WTC11 (cell line): ENCODE measurements at regions not wholly inside any gene's neighbourhood (a gene's known extent, or its start where the extent isn't known, plus 50 kb on each side); places are given as distances from the start of the nearest gene placed in this dataset.
A peak's percentile ranks its signal among the peaks of the same experiment; 100 is the strongest.

Experiments used
- ATAC-seq: fragments of 200-7000 bp; cut with Tn5 transposase; 2 replicates; pipeline ENCODE4 v1.10.0; 2021; ENCODE audit warnings: mild to moderate bottlenecking, moderate library complexity
- CTCF ChIA-PET: fragments of 300-600 bp; sonication (Branson Sonifier 250); formaldehyde crosslinking; loops from one replicate; lab custom pipeline; 2021; ENCODE audit warnings: antibody characterized with exemption; lab: Charles Lee
- POLR2A ChIA-PET: fragments of 350-600 bp; sonication (Branson Sonifier 250); formaldehyde crosslinking; loops from one replicate; lab custom pipeline; 2021; ENCODE audit warnings: antibody characterized with exemption; lab: Charles Lee
- DNase-seq: peaks from one replicate; pipeline ENCODE4 v3.0.0; 2021; ENCODE audit warnings: low spot score
- H3K27ac Mint-ChIP-seq: 2 replicates; pipeline ENCODE4 v1.8.0; 2021; ENCODE audit warnings: mixed read lengths
- H3K27me3 Mint-ChIP-seq: 2 replicates; pipeline ENCODE4 v1.8.0; 2021; ENCODE audit warnings: low read depth, mild to moderate bottlenecking, moderate library complexity, mixed read lengths
- H3K36me3 Mint-ChIP-seq: 2 replicates; pipeline ENCODE4 v1.8.0; 2021; ENCODE audit warnings: mixed read lengths
- H3K4me1 Mint-ChIP-seq: 2 replicates; pipeline ENCODE4 v1.8.0; 2022; ENCODE audit warnings: mixed read lengths
- H3K4me3 Mint-ChIP-seq: 2 replicates; pipeline ENCODE4 v1.8.0; 2021; ENCODE audit warnings: mild to moderate bottlenecking, moderate library complexity, mixed read lengths
- H3K9me3 Mint-ChIP-seq: 2 replicates; pipeline ENCODE4 v1.8.0; 2021; ENCODE audit warnings: mixed read lengths
- CREM ChIP-seq: sonication (generic); formaldehyde crosslinking; IDR thresholded peaks from 2 replicates; pipeline ENCODE4 v1.8.1; 2022; ENCODE audit warnings: mild to moderate bottlenecking, missing genetic modification reagents, moderate library complexity
- GABPB1 ChIP-seq: sonication (generic); formaldehyde crosslinking; IDR thresholded peaks from 2 replicates; pipeline ENCODE4 v1.8.1; 2023; ENCODE audit warnings: mild to moderate bottlenecking, missing genetic modification reagents
- GRHL2 ChIP-seq: fragments of 250-450 bp; sonication (Bioruptor Pico); IDR thresholded peaks from 2 replicates; pipeline ENCODE4 v1.8.0; 2022; ENCODE audit warnings: mild to moderate bottlenecking, moderate library complexity; ENCODE audit not compliant: insufficient replicate concordance, severe bottlenecking
- GTF2I ChIP-seq: fragments of 250-450 bp; sonication (Bioruptor Pico); conservative IDR thresholded peaks from 2 replicates; pipeline ENCODE4 v1.4.0; 2021; ENCODE audit warnings: mild to moderate bottlenecking
- IRF2 ChIP-seq: sonication (generic); formaldehyde crosslinking; IDR thresholded peaks from 2 replicates; pipeline ENCODE4 v1.8.0; 2022; ENCODE audit warnings: low read depth, missing genetic modification reagents, borderline replicate concordance
- MYBL2 ChIP-seq: sonication (generic); formaldehyde crosslinking; IDR thresholded peaks from 2 replicates; pipeline ENCODE4 v1.8.1; 2023; ENCODE audit warnings: mild to moderate bottlenecking, moderate library complexity, missing genetic modification reagents
- NFE2L1 ChIP-seq: sonication (generic); formaldehyde crosslinking; IDR thresholded peaks from 2 replicates; pipeline ENCODE4 v1.8.1; 2023; ENCODE audit warnings: missing genetic modification reagents
- NFYB ChIP-seq: sonication (generic); formaldehyde crosslinking; conservative IDR thresholded peaks from 2 replicates; pipeline ENCODE4 v1.8.0; 2022; ENCODE audit warnings: low read depth, missing genetic modification reagents
- SOX15 ChIP-seq: fragments of 250-450 bp; sonication (Bioruptor Pico); IDR thresholded peaks from 2 replicates; pipeline ENCODE4 v1.9.0; 2021; ENCODE audit warnings: mild to moderate bottlenecking
- ZNF121 ChIP-seq: sonication (generic); formaldehyde crosslinking; IDR thresholded peaks from 2 replicates; pipeline ENCODE4 v1.8.0; 2023; ENCODE audit warnings: missing genetic modification reagents
- ZNF317 ChIP-seq: sonication (generic); formaldehyde crosslinking; IDR thresholded peaks from 2 replicates; pipeline ENCODE4 v1.8.1; 2023; ENCODE audit warnings: low read depth, mild to moderate bottlenecking, moderate library complexity, missing genetic modification reagents, borderline replicate concordance
- ZNF423 ChIP-seq: fragments of 250-450 bp; sonication (Bioruptor Pico); IDR thresholded peaks from 2 replicates; pipeline ENCODE4 v2.1.2; 2022; ENCODE audit warnings: mild to moderate bottlenecking, moderate library complexity
- TF ChIP-seq, protein P1 (sequence below): sonication (generic); formaldehyde crosslinking; IDR thresholded peaks from 2 replicates; pipeline ENCODE4 v1.8.0; 2023; ENCODE audit warnings: missing genetic modification reagents
- TF ChIP-seq, protein P2 (sequence below): sonication (generic); formaldehyde crosslinking; conservative IDR thresholded peaks from 2 replicates; pipeline ENCODE4 v1.8.1; 2022; ENCODE audit warnings: mild to moderate bottlenecking, missing genetic modification reagents
- TF ChIP-seq, protein P3 (sequence below): sonication (generic); formaldehyde crosslinking; IDR thresholded peaks from 2 replicates; pipeline ENCODE4 v1.8.1; 2023; ENCODE audit warnings: mild to moderate bottlenecking, moderate library complexity, missing genetic modification reagents
- TF ChIP-seq, protein P4 (sequence below): fragments of 250-450 bp; sonication (Bioruptor Pico); IDR thresholded peaks from 2 replicates; pipeline ENCODE4 v1.9.0; 2021; ENCODE audit warnings: mild to moderate bottlenecking

DNA sequence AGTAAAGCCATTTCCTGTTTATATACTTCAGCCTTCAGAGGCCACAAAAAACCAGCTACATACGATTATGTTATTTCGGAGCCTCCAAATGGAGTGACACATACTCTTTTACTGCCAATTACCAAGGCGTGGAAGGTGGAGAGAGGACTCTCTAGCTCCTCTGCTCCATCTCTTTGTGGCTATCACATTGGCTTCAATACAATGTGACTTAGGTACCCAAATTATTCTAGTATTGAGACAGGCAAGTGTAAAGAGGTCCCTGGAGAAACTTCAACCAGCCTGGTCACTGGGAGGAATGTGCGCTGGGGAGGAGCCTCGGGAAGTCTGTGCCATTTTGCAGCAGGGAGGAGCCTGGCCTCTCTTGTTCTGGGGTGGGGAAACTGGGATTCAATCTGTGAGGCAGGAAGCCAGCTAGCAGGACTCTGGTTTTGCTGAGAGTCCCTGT, 85.8 kb upstream of the TAS2R1 start:
- CTCF ChIA-PET, result no interaction called here
- Mint-ChIP-seq H3K4me1 (peaks cover 13% of the 10 kb centered on the region), H3K4me3 (no peak overlapping the region), H3K27ac (no peak overlapping the region), H3K36me3 (no peaks in the 10 kb centered on the region), H3K27me3 (no peaks in the 10 kb centered on the region), H3K9me3 (peaks cover 3% of the 10 kb centered on the region; the same call in 1 of the 2 replicates)
- POLR2A ChIA-PET, result no interaction called here
- DNase-seq, result no peak
- ATAC-seq, result peak; percentile 76
- TF ChIP-seq SOX15 (CRISPR knock-in tag), result no peak
- no peak for TF ChIP-seq ZNF423 (CRISPR knock-in tag)
- TF ChIP-seq, protein P1, sequence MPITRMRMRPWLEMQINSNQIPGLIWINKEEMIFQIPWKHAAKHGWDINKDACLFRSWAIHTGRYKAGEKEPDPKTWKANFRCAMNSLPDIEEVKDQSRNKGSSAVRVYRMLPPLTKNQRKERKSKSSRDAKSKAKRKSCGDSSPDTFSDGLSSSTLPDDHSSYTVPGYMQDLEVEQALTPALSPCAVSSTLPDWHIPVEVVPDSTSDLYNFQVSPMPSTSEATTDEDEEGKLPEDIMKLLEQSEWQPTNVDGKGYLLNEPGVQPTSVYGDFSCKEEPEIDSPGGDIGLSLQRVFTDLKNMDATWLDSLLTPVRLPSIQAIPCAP (CRISPR knock-in tag), result no peak
- TF ChIP-seq, protein P2, sequence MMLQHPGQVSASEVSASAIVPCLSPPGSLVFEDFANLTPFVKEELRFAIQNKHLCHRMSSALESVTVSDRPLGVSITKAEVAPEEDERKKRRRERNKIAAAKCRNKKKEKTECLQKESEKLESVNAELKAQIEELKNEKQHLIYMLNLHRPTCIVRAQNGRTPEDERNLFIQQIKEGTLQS (CRISPR knock-in tag), result no peak
- TF ChIP-seq ZNF317, result no peak
- TF ChIP-seq GTF2I (CRISPR knock-in tag), result no peak
- TF ChIP-seq, all 79 proteins: peak for 0

DNA sequence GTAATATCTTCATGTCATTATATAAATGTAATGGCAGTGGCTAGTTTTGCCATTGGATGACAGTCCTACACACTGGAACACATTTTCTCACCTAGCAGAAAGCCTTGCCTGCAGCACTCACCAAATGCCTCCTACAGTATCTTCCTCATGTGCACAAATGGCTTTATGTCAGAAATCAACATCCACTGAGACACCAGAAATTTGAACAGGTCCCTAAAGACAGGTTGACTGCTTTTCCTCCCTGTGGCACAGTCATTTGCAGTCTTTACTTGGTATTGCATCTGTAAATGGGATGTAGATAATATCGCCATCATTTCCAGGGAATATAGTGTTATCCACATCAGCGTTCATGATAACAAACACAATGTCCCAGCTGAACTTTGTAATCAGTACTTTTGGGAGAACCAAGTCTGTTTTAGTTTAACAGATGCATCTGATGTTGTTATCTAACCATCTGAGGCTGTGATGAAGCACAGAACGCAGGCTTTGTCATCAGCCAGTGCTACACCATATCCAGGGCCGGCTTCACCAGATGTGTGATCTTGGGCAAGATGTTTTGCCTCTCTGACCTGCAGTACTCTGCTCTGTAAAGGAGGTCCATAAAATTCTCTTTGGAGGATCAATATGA, 83.9 kb upstream of the TAS2R1 start:
- ChIA-PET CTCF (no interaction called here), POLR2A (no interaction called here)
- Mint-ChIP-seq H3K27ac (no peak overlapping the region), H3K9me3 (peaks cover 9% of the 10 kb centered on the region), H3K27me3 (no peaks in the 10 kb centered on the region), H3K4me1 (peaks cover 13% of the 10 kb centered on the region), H3K4me3 (no peak overlapping the region), H3K36me3 (no peaks in the 10 kb centered on the region)
- ATAC-seq, result no peak
- DNase-seq, result no peak
- TF ChIP-seq CREM (no peak), NFE2L1 (CRISPR knock-in tag) (no peak)

DNA sequence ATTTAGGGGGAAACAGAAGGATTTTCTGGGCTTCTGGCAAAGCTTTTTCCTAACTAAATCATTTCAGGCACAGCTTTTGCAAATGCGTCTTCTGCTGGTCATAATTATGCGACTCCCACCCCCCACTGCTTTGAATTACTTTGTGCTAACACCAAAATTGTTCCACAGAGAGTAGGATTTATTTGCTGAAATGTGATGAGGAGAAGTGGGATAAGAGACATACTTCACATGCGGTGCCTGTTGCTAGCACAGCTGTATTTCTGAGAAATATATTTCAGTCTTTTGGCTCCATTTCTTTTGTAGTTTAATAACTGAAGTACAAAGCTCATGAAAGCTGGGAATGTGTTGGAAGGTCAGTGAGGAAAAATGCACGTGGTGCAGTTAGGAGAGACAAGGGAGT, 83.2 kb upstream of the TAS2R1 start:
- DNase-seq, result no peak
- POLR2A ChIA-PET, result no interaction called here

DNA sequence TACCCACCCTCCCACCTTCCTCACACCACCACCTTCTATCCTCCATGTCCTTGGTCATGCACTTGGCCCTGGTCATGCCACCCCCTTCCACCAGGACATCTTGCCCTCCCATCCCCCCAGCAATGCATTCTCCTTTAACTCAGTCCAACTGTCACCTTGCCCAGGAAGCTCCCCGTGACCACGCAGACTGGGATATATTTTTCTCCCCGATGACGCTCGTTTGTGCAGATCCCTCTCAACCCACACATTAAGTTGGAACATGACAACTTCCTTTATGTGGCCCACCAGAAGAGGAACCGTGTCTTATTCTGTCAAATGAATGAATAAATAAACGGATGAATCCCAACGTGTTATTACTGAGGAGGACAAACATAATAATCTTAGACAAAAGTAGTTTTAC, 82.8 kb upstream of the TAS2R1 start:
- Mint-ChIP-seq H3K27ac (no peak overlapping the region), H3K4me3 (no peak overlapping the region), H3K36me3 (no peaks in the 10 kb centered on the region), H3K9me3 (peaks cover 13% of the 10 kb centered on the region)
- CTCF ChIA-PET, result no interaction called here
- no peak for ATAC-seq
- TF ChIP-seq, protein P3, sequence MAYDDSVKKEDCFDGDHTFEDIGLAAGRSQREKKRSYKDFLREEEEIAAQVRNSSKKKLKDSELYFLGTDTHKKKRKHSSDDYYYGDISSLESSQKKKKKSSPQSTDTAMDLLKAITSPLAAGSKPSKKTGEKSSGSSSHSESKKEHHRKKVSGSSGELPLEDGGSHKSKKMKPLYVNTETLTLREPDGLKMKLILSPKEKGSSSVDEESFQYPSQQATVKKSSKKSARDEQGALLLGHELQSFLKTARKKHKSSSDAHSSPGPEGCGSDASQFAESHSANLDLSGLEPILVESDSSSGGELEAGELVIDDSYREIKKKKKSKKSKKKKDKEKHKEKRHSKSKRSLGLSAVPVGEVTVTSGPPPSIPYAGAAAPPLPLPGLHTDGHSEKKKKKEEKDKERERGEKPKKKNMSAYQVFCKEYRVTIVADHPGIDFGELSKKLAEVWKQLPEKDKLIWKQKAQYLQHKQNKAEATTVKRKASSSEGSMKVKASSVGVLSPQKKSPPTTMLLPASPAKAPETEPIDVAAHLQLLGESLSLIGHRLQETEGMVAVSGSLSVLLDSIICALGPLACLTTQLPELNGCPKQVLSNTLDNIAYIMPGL, result no peak
- no peak for TF ChIP-seq GRHL2
- TF ChIP-seq, all 79 proteins: peak for 0
- POLR2A ChIA-PET, result no interaction called here
- no peaks in the 10 kb centered on the region for H3K27me3 Mint-ChIP-seq
- DNase-seq, result no peak
- peaks cover 15% of the 10 kb centered on the region for H3K4me1 Mint-ChIP-seq

More for the DNA sequence above, 83.2 kb upstream of the TAS2R1 start:
- CTCF ChIA-PET, result no interaction called here
- H3K27me3 Mint-ChIP-seq, result no peaks in the 10 kb centered on the region
- no peak for TF ChIP-seq IRF2 (CRISPR knock-in tag)
- no peak for TF ChIP-seq GABPB1 (CRISPR knock-in tag)
- TF ChIP-seq, protein P4, sequence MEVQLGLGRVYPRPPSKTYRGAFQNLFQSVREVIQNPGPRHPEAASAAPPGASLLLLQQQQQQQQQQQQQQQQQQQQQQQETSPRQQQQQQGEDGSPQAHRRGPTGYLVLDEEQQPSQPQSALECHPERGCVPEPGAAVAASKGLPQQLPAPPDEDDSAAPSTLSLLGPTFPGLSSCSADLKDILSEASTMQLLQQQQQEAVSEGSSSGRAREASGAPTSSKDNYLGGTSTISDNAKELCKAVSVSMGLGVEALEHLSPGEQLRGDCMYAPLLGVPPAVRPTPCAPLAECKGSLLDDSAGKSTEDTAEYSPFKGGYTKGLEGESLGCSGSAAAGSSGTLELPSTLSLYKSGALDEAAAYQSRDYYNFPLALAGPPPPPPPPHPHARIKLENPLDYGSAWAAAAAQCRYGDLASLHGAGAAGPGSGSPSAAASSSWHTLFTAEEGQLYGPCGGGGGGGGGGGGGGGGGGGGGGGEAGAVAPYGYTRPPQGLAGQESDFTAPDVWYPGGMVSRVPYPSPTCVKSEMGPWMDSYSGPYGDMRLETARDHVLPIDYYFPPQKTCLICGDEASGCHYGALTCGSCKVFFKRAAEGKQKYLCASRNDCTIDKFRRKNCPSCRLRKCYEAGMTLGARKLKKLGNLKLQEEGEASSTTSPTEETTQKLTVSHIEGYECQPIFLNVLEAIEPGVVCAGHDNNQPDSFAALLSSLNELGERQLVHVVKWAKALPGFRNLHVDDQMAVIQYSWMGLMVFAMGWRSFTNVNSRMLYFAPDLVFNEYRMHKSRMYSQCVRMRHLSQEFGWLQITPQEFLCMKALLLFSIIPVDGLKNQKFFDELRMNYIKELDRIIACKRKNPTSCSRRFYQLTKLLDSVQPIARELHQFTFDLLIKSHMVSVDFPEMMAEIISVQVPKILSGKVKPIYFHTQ (CRISPR knock-in tag), result no peak
- TF ChIP-seq ZNF121 (CRISPR knock-in tag), result no peak
- TF ChIP-seq MYBL2, result no peak
- no peak for TF ChIP-seq NFYB
- no peak overlapping the region for H3K4me3 Mint-ChIP-seq
- no peaks in the 10 kb centered on the region for H3K36me3 Mint-ChIP-seq
- peaks cover 13% of the 10 kb centered on the region for H3K4me1 Mint-ChIP-seq
- no peak overlapping the region for H3K27ac Mint-ChIP-seq
- ATAC-seq, result no peak
- peaks cover 13% of the 10 kb centered on the region for H3K9me3 Mint-ChIP-seq
